Ascending aorta (tissue), 2 donors: ENCODE measurements at regions not wholly inside any gene's neighbourhood (a gene's known extent, or its start where the extent isn't known, plus 50 kb on each side); places are given as distances from the start of the nearest gene placed in this dataset.

Experiments used
- DNase-seq, 2 donors: peaks; one replicate each; pipeline ENCODE4 v3.0.0-alpha.2; 2019; ENCODE audit warnings: low spot score in 2 of 2
- H3K27ac ChIP-seq, 2 donors: fragments of 200-600 bp; sonication (generic); one replicate each; pipeline ENCODE4 v1.5.1; 2016 to 2017; ENCODE audit warnings: mild to moderate bottlenecking in 1 of 2
- H3K27me3 ChIP-seq: fragments of 200-600 bp; sonication (generic); one replicate; pipeline ENCODE4 v1.5.1; 2017
- H3K36me3 ChIP-seq, 2 donors: fragments of 200-600 bp; sonication (generic); one replicate each; pipeline ENCODE4 v1.5.1; 2016
- H3K4me1 ChIP-seq, 2 donors: fragments of 200-600 bp; sonication (generic); one replicate each; pipeline ENCODE4 v1.5.1; 2016 to 2017; ENCODE audit warnings: mild to moderate bottlenecking in 1 of 2
- H3K4me3 ChIP-seq, 2 donors: fragments of 200-600 bp; sonication (generic); one replicate each; pipeline ENCODE4 v1.5.1; 2016 to 2017; ENCODE audit warnings: mild to moderate bottlenecking in 1 of 2
- H3K9me3 ChIP-seq, 2 donors: fragments of 200-600 bp; sonication (generic); one replicate each; pipeline ENCODE4 v1.5.1; 2016
- CTCF ChIP-seq, 3 experiments: fragments of 200-600 bp in 2 of 3; fragments of 450-650 bp in 1 of 3; sonication (generic) in 2 of 3; IDR thresholded peaks; one replicate each; pipeline ENCODE4 v1.5.1; 2016 to 2019; ENCODE audit warnings: antibody characterized with exemption in 3 of 3, mild to moderate bottlenecking in 1 of 3, moderate library complexity in 1 of 3
- intact Hi-C: fragments of 100-400 bp; cut with DNase I; formaldehyde crosslinking; loops from one replicate; pipeline ENCODE4 v1.15.1; 2023

DNA sequence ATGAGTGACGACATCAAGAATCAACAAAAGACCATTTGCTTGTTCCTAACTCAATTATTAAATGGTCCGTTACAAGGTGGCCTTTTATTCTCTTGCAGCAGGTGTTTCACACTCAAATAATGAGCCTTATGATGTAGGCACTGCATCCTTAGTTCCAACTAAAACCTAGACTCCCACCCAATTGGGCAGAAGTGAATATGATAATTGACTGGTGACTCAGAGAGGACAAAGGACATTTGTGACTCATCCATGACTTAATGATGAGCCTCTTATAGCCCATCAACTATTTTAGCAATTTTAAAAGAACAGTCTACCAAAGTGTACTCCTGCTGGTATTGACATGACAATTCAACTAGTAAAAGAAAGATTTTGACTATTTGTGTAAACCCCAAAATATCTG is 1027.8 kb upstream of the PHF14 start:
- Histone ChIP-seq H3K4me1 (no peaks in the 10 kb centered on the region), H3K4me3 (no peak overlapping the region), H3K27me3 (no peaks in the 10 kb centered on the region), H3K27ac (no peak overlapping the region), H3K9me3 (no peaks in the 10 kb centered on the region), H3K36me3 (no peaks in the 10 kb centered on the region)
- TF ChIP-seq CTCF (IDR thresholded peaks at IDR 0.05): no peak
- intact Hi-C loops: no loop called here
- no peak for DNase-seq

DNA sequence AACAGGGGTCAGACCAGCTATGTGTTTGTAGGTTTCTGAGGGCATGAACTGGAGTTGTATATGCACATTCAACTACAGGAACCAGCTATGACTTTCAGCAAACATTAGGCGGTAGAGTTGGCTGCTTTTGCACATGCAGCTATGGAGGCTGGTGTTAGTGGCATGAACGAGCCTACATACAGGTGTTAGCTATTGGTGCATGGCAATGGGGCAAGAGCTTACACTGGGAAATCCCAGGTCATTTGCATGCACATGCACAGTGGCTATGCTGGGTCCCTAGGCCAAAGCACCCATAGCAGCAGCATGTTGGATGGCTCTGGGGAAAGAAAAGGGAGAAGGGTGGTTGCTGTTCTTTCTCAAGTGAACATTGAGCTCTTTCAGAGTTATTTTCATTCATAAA is 1018.5 kb upstream of the PHF14 start:
- TF ChIP-seq CTCF (IDR thresholded peaks at IDR 0.05): no peak
- H3K27ac ChIP-seq: no peak overlapping the region
- no peaks in the 10 kb centered on the region for H3K36me3 ChIP-seq
- intact Hi-C loops: no loop called here
- no peak overlapping the region for H3K4me3 ChIP-seq
- DNase-seq: no peak
- H3K4me1 ChIP-seq: no peaks in the 10 kb centered on the region
- no peaks in the 10 kb centered on the region for H3K27me3 ChIP-seq
- no peaks in the 10 kb centered on the region for H3K9me3 ChIP-seq

DNA sequence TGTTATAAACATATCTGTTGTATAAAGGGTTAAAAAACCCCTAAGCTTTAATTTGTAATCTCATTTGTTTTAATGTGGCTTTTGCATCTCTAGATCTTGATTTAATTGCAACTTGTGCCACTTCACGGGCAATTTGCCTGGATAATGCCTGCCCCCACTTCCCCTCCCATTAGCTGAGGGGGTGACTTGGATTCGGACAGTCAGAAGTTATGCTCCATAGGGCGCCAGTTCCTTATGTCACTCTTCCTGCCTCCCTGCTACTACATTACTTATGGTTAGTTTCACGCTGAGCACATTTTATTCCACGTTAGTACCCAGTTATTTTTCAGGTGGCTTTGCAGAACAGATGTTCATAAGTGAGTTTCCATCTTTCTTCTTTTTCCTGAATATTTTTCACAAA is 1015.2 kb upstream of the PHF14 start:
- intact Hi-C loops: no loop called here
- DNase-seq: no peak
- no peak overlapping the region for H3K27ac ChIP-seq

GRCh38 chr7:9960460-9960859 is 1013.2 kb upstream of the PHF14 start:
- Histone ChIP-seq H3K9me3 (no peaks in the 10 kb centered on the region), H3K27ac (no peak overlapping the region)
- intact Hi-C loops: no loop called here

More for the DNA sequence above, 1015.2 kb upstream of the PHF14 start:
- no peaks in the 10 kb centered on the region for H3K36me3 ChIP-seq
- H3K4me3 ChIP-seq: no peak overlapping the region
- no peaks in the 10 kb centered on the region for H3K9me3 ChIP-seq
- H3K27me3 ChIP-seq: no peaks in the 10 kb centered on the region
- H3K4me1 ChIP-seq: no peaks in the 10 kb centered on the region
- TF ChIP-seq CTCF (IDR thresholded peaks at IDR 0.05): no peak

GRCh38 chr7:9961161-9961922 is 1012.3 kb upstream of the PHF14 start:
- no peak overlapping the region for H3K4me3 ChIP-seq
- DNase-seq: no peak
- no peaks in the 10 kb centered on the region for H3K4me1 ChIP-seq
- H3K9me3 ChIP-seq: no peaks in the 10 kb centered on the region
- H3K36me3 ChIP-seq: no peaks in the 10 kb centered on the region
- intact Hi-C loops: no loop called here
- TF ChIP-seq CTCF (IDR thresholded peaks at IDR 0.05): no peak
- no peak overlapping the region for H3K27ac ChIP-seq
- H3K27me3 ChIP-seq: no peaks in the 10 kb centered on the region

More at GRCh38 chr7:9960460-9960859, 1013.2 kb upstream of the PHF14 start:
- H3K27me3 ChIP-seq: no peaks in the 10 kb centered on the region
- no peaks in the 10 kb centered on the region for H3K4me1 ChIP-seq
- no peaks in the 10 kb centered on the region for H3K36me3 ChIP-seq
- H3K4me3 ChIP-seq: no peak overlapping the region
- DNase-seq: no peak
- no peak for TF ChIP-seq CTCF (IDR thresholded peaks at IDR 0.05)
